ENCODE measurements at regions not wholly inside any gene's neighbourhood (a gene's known extent, or its start where the extent isn't known, plus 50 kb on each side); places are given as distances from the start of the nearest gene placed in this dataset.
"Not testable (repeated sequence)": the region's sequence is repeated elsewhere in the genome, so short reads cannot be mapped to it uniquely, and the experiment has no call there.

GRCh38 chr3:86418861-86419260, 572.1 kb downstream of the VGLL3 start:
- Histone ChIP-seq H3K4me3 (ENCODE audit: low read length) (no peak overlapping the region), H3K4me1 (ENCODE audit: control insufficient read depth, insufficient read depth, low read length) (no peaks in the 10 kb centered on the region), H3K27me3 (ENCODE audit: control insufficient read depth, insufficient read depth) (no peaks in the 10 kb centered on the region), H3K27ac (ENCODE audit: low read length) (no peak overlapping the region), H3K9me3 (ENCODE audit: control insufficient read depth, low read length) (no peaks in the 10 kb centered on the region)
- intact Hi-C loops (cut with DNase I), result no loop called here
- WGBS, result 42% methylated on average over 2 of the region's 2 CpGs
- no peak for DNase-seq
- no peak for ATAC-seq

GRCh38 chr3:86416334-86416733, 574.6 kb downstream of the VGLL3 start:
- DNase-seq, result no peak
- intact Hi-C loops (cut with DNase I), result no loop called here
- H3K27ac ChIP-seq (ENCODE audit: low read length), result no peak overlapping the region
- H3K27me3 ChIP-seq (ENCODE audit: control insufficient read depth, insufficient read depth), result no peaks in the 10 kb centered on the region
- ATAC-seq, result no peak
- no peak overlapping the region for H3K4me3 ChIP-seq (ENCODE audit: low read length)
- H3K4me1 ChIP-seq (ENCODE audit: control insufficient read depth, insufficient read depth, low read length), result no peaks in the 10 kb centered on the region
- H3K9me3 ChIP-seq (ENCODE audit: control insufficient read depth, low read length), result no peaks in the 10 kb centered on the region
- WGBS, result 82% methylated on average over 3 of the region's 3 CpGs

GRCh38 chr3:86413645-86414044, 577.3 kb downstream of the VGLL3 start:
- DNase-seq (no peak), ATAC-seq (no peak)
- 12% methylated on average over 2 of the region's 2 CpGs for WGBS
- Histone ChIP-seq H3K4me1 (ENCODE audit: control insufficient read depth, insufficient read depth, low read length) (no peaks in the 10 kb centered on the region), H3K4me3 (ENCODE audit: low read length) (no peak overlapping the region), H3K27me3 (ENCODE audit: control insufficient read depth, insufficient read depth) (no peaks in the 10 kb centered on the region), H3K9me3 (ENCODE audit: control insufficient read depth, low read length) (no peaks in the 10 kb centered on the region), H3K27ac (ENCODE audit: low read length) (no peak overlapping the region)
- intact Hi-C loops (cut with DNase I), result no loop called here

GRCh38 chr3:86410587-86410986, 580.4 kb downstream of the VGLL3 start:
- 36% methylated on average over 2 of the region's 2 CpGs for WGBS
- H3K9me3 ChIP-seq (ENCODE audit: control insufficient read depth, low read length), result no peaks in the 10 kb centered on the region
- H3K27ac ChIP-seq (ENCODE audit: low read length), result no peak overlapping the region
- H3K4me1 ChIP-seq (ENCODE audit: control insufficient read depth, insufficient read depth, low read length), result no peaks in the 10 kb centered on the region
- no peak overlapping the region for H3K4me3 ChIP-seq (ENCODE audit: low read length)
- no peak for ATAC-seq
- no peak for DNase-seq
- no peaks in the 10 kb centered on the region for H3K27me3 ChIP-seq (ENCODE audit: control insufficient read depth, insufficient read depth)
- intact Hi-C loops (cut with DNase I), result no loop called here

- H3K4me1 ChIP-seq (ENCODE audit: control insufficient read depth, insufficient read depth, low read length); ATAC-seq; DNase-seq; intact Hi-C loops (cut with DNase I); H3K27me3 ChIP-seq (ENCODE audit: control insufficient read depth, insufficient read depth); H3K27ac ChIP-seq (ENCODE audit: low read length); H3K4me3 ChIP-seq (ENCODE audit: low read length); H3K9me3 ChIP-seq (ENCODE audit: control insufficient read depth, low read length): not testable (repeated sequence)
- 61% methylated on average over 5 of the region's 5 CpGs for WGBS
These were observed 601.2 kb downstream of the VGLL3 start for GRCh38 chr3:86389759-86390158.

GRCh38 chr3:86388820-86389219, 602.1 kb downstream of the VGLL3 start:
- Histone ChIP-seq H3K4me3 (ENCODE audit: low read length) (no peak overlapping the region), H3K4me1 (ENCODE audit: control insufficient read depth, insufficient read depth, low read length) (no peaks in the 10 kb centered on the region), H3K27ac (ENCODE audit: low read length) (no peak overlapping the region), H3K9me3 (ENCODE audit: control insufficient read depth, low read length) (no peaks in the 10 kb centered on the region), H3K27me3 (ENCODE audit: control insufficient read depth, insufficient read depth) (no peaks in the 10 kb centered on the region)
- WGBS, result 71% methylated on average over 4 of the region's 4 CpGs
- DNase-seq, result no peak
- ATAC-seq, result no peak
- intact Hi-C loops (cut with DNase I), result no loop called here

GRCh38 chr3:86382556-86382955, 608.4 kb downstream of the VGLL3 start:
- H3K4me1 ChIP-seq (ENCODE audit: control insufficient read depth, insufficient read depth, low read length), result no peaks in the 10 kb centered on the region
- H3K4me3 ChIP-seq (ENCODE audit: low read length), result no peak overlapping the region
- intact Hi-C loops (cut with DNase I), result no loop called here
- WGBS, result 83% methylated on average over 3 of the region's 3 CpGs
- no peak for ATAC-seq
- H3K27me3 ChIP-seq (ENCODE audit: control insufficient read depth, insufficient read depth), result no peaks in the 10 kb centered on the region
- H3K27ac ChIP-seq (ENCODE audit: low read length), result no peak overlapping the region
- H3K9me3 ChIP-seq (ENCODE audit: control insufficient read depth, low read length), result no peaks in the 10 kb centered on the region
- DNase-seq, result no peak

- Histone ChIP-seq H3K4me1 (ENCODE audit: control insufficient read depth, insufficient read depth, low read length) (no peaks in the 10 kb centered on the region), H3K27ac (ENCODE audit: low read length) (no peak overlapping the region), H3K4me3 (ENCODE audit: low read length) (no peak overlapping the region), H3K9me3 (ENCODE audit: control insufficient read depth, low read length) (no peaks in the 10 kb centered on the region), H3K27me3 (ENCODE audit: control insufficient read depth, insufficient read depth) (no peaks in the 10 kb centered on the region)
- DNase-seq, result no peak
- whole genome bisulfite sequencing, result 71% methylated on average over 2 of the region's 2 CpGs
- intact Hi-C loops (cut with DNase I), result no loop called here
- ATAC-seq, result no peak
These were observed 609.7 kb downstream of the VGLL3 start for GRCh38 chr3:86381247-86381646.

GRCh38 chr3:86379280-86379679, 611.7 kb downstream of the VGLL3 start:
- H3K27ac ChIP-seq (ENCODE audit: low read length), result no peak overlapping the region
- DNase-seq (no peak), ATAC-seq (no peak)
- no peaks in the 10 kb centered on the region for H3K9me3 ChIP-seq (ENCODE audit: control insufficient read depth, low read length)
- no peak overlapping the region for H3K4me3 ChIP-seq (ENCODE audit: low read length)
- 74% methylated on average over 2 of the region's 2 CpGs for WGBS
- intact Hi-C loops (cut with DNase I), result no loop called here
- no peaks in the 10 kb centered on the region for H3K27me3 ChIP-seq (ENCODE audit: control insufficient read depth, insufficient read depth)
- H3K4me1 ChIP-seq (ENCODE audit: control insufficient read depth, insufficient read depth, low read length), result no peaks in the 10 kb centered on the region

GRCh38 chr3:86378829-86379228, 612.1 kb downstream of the VGLL3 start:
- intact Hi-C loops (cut with DNase I), result no loop called here
- Histone ChIP-seq H3K9me3 (ENCODE audit: control insufficient read depth, low read length) (no peaks in the 10 kb centered on the region), H3K27ac (ENCODE audit: low read length) (no peak overlapping the region), H3K4me1 (ENCODE audit: control insufficient read depth, insufficient read depth, low read length) (no peaks in the 10 kb centered on the region), H3K4me3 (ENCODE audit: low read length) (no peak overlapping the region), H3K27me3 (ENCODE audit: control insufficient read depth, insufficient read depth) (no peaks in the 10 kb centered on the region)
- WGBS, result 76% methylated on average over 2 of the region's 2 CpGs
- ATAC-seq (no peak), DNase-seq (no peak)

- H3K9me3 ChIP-seq (ENCODE audit: control insufficient read depth, low read length); DNase-seq; ATAC-seq; H3K27me3 ChIP-seq (ENCODE audit: control insufficient read depth, insufficient read depth); H3K27ac ChIP-seq (ENCODE audit: low read length); intact Hi-C loops (cut with DNase I); H3K4me3 ChIP-seq (ENCODE audit: low read length); H3K4me1 ChIP-seq (ENCODE audit: control insufficient read depth, insufficient read depth, low read length): not testable (repeated sequence)
- WGBS, result 86% methylated on average over 6 of the region's 6 CpGs
These were observed 655.4 kb downstream of the VGLL3 start for GRCh38 chr3:86335566-86335965.

- no peak for ATAC-seq
- no peak overlapping the region for H3K4me3 ChIP-seq (ENCODE audit: low read length)
- H3K27ac ChIP-seq (ENCODE audit: low read length), result no peak overlapping the region
- no peak for DNase-seq
- no peaks in the 10 kb centered on the region for H3K27me3 ChIP-seq (ENCODE audit: control insufficient read depth, insufficient read depth)
- WGBS, result 91% methylated on average over 3 of the region's 3 CpGs
- intact Hi-C loops (cut with DNase I), result no loop called here
- H3K4me1 ChIP-seq (ENCODE audit: control insufficient read depth, insufficient read depth, low read length), result no peaks in the 10 kb centered on the region
- H3K9me3 ChIP-seq (ENCODE audit: control insufficient read depth, low read length), result no peaks in the 10 kb centered on the region
These were observed 657.3 kb downstream of the VGLL3 start for GRCh38 chr3:86333636-86334035.

Data from right cardiac atrium (tissue), 5 donors.